Left renal pelvis (tissue), 4 donors: ENCODE measurements at regions not wholly inside any gene's neighbourhood (a gene's known extent, or its start where the extent isn't known, plus 50 kb on each side); places are given as distances from the start of the nearest gene placed in this dataset.

Experiments
- DNase-seq, 4 donors: peaks; one replicate each; pipeline ENCODE4 v3.0.0-alpha.2; 2013; ENCODE audit warnings: low read depth in 4 of 4, low spot score in 3 of 4

DNA sequence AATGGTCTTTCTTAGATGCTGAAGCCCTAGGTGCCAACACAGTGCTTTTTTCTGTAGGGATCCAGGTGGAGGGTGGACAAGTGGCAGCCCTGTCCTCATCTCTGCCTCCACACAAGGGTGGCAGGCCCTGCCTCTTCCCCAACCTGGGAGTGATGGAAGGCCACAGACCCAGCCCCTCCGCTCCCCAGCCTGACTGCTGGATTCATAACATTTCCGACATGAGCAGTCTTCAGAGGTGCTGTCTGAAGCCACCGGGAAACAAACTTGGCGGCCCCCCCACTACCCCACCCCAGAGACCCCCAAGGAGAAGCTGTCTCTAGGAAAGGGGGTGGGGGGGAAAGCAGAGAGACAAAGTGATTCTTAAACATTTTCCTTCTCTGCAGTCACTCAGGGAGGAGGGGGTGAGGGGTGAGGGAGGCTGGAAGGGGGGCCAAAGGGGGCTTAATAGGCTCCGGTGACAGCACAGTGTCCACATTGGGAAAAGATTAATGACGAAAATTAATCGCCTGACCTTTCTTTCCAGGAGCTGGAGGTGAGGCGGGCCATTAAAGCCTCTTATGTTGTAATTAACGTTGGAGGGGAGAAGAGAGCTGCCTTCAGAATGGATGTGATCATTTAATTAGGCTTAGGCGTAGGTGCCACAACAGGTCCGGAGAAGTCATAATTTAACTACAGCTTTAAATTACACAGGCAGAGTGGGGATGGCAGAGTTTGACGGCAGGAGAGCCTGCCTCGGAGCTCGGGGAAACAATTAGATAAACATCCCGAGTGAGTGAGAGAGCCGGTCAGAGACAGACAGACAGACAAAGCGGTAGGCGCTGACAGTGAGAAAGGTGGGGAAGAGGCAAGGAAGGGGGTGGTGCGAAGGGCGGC is 76.8 kb upstream of the FOXP4 start:
- DNase-seq, result no peak

DNA sequence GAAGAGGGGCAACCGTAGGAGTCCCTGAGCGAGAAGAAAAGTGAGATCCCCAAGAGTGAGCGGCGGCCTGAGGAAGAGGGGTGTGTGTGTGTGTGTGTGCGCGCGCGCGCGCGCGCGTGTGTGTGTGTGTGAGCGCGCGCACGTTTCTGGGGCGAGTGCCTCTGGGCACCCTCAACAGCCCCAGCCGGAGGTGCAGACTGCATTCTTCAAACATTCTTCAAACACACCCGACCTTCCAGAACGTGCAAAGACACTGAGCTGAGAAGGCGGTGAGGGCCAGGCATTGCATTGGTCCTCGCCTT is 76.2 kb upstream of the FOXP4 start:
- no peak for DNase-seq

DNA sequence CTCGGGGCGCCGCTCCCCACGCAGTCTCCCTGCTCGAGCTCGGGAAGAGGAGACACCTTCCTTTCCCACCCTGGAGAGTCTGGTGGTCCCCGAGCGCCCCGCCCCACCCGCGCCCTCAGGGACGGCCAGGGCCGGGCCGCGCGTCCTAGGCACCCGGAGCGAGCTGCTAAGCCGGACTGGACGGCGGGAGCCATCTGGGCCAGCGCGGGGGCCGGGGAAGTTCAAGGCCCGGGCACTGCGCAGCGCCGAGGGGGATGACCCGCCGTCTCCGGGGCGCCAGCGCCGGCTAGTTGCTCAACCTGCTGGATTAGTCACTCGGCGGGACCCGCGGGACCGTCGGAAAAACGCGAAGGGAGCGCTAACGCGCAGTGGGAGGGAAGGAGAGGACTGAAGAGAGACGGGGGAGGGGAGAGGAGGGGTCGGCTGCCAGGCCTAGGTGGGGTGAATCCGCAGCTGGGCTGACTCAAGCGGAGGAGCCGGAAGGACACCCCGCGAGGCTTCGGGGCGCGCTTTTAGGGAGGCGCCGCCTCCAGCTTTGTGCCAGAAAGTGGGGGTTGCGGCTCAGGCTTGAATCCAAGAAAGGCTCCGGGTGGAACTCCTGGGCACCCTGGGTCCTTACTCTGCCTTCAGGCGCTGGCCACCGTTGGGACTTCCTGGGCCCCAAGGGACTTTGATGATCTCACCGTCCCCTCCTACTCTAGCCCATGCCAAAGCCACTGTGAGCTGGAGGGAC is 75.7 kb upstream of the FOXP4 start:
- DNase-seq, result no peak

GRCh38 chr6:41471064-41471895 is 74.9 kb upstream of the FOXP4 start:
- no peak for DNase-seq

DNA sequence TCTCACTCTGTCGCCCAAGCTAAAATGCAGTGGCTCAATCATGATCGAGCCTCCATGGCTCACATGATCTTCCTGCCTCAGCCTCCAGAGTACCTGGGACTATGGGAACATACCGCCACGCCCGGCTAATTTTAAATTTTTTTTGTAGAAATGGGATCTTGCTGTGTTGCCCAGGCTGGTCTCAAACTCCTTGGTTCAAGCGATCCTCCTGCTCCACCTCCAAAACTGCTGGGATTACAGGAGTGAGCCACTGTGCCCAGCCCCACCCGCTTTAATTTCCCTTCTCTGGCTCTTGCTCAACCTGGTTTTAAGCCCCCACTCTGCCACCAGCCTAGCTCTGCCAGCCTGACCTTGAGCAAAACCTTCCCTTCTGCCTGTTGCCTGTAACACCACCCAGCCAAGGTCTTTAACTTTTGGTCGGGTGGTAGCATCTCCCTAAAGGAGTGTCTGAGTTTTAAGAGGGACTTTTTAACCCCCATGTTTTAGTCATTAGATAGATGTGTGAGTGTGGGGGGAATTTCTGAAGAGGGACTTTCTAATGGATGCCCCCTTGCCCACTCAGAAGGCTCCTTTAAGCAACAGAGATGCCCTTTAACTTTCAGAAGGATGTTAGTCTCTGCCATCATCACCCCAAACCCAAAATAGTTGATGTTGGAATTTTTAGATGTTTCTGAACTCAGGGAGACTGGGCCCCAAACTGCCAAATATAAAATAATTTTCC is 71.8 kb upstream of the FOXP4 start:
- no peak for DNase-seq

DNA sequence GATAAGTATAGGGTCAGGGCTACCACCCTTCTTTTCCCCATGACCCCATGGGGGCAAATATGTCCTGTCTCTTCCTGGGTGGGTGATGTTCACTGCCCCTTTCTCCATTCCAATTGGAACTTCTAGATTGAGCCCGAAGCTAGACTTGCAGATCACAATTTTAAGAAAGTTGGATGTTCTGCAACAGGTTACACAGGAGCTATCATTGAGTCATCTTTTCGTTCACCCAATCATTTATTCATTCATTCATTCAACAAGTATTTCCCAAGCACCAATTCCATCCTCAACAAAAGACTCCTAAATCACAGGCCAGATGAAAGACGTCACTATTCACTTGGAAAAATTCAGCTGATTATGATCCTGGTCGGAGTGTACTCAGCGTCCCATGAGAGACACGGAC is 71.0 kb upstream of the FOXP4 start:
- no peak for DNase-seq

- no peak for DNase-seq
These were observed 70.3 kb upstream of the FOXP4 start for GRCh38 chr6:41475737-41476357.

- DNase-seq, result no peak
These were observed 69.8 kb upstream of the FOXP4 start for GRCh38 chr6:41476401-41476800.

DNA sequence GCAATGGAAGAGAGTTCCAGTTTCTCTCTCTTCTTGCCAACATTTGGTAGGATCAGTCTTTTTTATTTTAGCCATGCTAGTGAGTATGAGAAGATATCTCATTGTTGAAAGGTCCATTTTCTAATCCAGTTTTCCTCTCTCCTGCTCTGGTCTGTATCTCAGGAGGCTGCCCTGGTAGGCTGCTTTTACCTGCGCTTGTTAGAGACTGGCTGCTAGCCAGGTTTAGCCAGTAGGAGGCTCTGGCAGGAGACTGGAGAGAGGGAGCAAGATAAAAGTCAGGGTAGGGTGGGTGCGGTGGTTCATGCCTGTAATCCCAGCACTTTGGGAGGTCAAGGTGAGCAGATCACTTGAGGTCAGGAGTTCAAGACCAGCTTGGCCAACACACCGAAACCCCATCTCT is 68.6 kb upstream of the FOXP4 start:
- DNase-seq, result no peak

GRCh38 chr6:41483943-41484342 is 62.2 kb upstream of the FOXP4 start:
- no peak for DNase-seq

DNA sequence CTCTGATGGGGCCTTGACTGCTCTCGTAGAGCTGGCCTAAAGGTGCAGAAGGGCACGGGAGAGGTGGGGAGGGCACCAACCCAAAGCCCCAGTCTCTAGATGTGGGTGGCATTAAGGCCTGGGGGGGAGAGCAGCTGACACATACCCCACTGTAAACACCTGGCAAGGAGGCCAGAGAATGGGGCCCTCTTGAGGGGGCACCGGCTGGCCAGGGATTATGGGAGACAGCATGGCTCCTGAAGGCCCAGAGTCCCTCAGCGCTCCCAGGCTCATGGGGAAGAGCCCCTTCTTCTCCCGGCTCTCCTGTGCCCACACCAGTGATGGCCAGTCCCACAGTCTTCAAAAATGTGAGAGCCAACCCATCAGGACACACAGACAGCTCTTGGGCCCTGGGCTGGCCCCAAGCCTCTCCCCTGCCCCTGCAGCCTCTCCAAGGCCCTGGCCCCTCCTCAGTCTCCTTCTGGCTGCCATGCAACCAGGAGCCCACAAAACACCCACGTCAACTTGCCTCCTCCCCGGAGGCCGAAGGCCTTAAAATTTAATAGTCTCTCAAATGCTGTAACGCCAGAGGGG is 58.2 kb upstream of the FOXP4 start:
- DNase-seq, result no peak

- no peak for DNase-seq
These were observed 57.6 kb upstream of the FOXP4 start for GRCh38 chr6:41488433-41489119.

GRCh38 chr6:41489120-41489851 is 56.9 kb upstream of the FOXP4 start:
- DNase-seq, result no peak

- no peak for DNase-seq
These were observed 53.8 kb upstream of the FOXP4 start for GRCh38 chr6:41492261-41492891.

GRCh38 chr6:41494212-41495110 is 51.7 kb upstream of the FOXP4 start:
- no peak for DNase-seq
